HepG2 (cell line): ENCODE measurements at regions not wholly inside any gene's neighbourhood (a gene's known extent, or its start where the extent isn't known, plus 50 kb on each side); places are given as distances from the start of the nearest gene placed in this dataset.

Experiments used
- ATAC-seq: fragments of 200-7000 bp; cut with Tn5 transposase; 3 replicates; pipeline ENCODE4 v1.9.1; 2020; ENCODE audit warnings: mild to moderate bottlenecking, moderate library complexity
- BruUV-seq: library from RNA; stranded (reverse); fragments of 400-500 nt; replicated peaks from 2 replicates; lab custom pipeline; 2021; lab: Mats Ljungman, UMichigan
- CTCF ChIA-PET: fragments of 300-600 bp; formaldehyde crosslinking; extraction: SDS; loops from one replicate; lab custom pipeline; 2021; ENCODE audit warnings: low total read pairs, inconsistent platforms, low intra/inter-chr PET ratio; lab: Yijun Ruan, JAX
- POLR2A ChIA-PET: fragments of 350-600 bp; sonication (Branson Sonifier 250); formaldehyde crosslinking; loops from one replicate; lab custom pipeline; 2020; ENCODE audit warnings: antibody characterized with exemption, inconsistent platforms; lab: Yijun Ruan, JAX
- DNase-seq: peaks from one replicate; pipeline ENCODE4 v3.0.0-alpha.2; 2015; ENCODE audit warnings: low spot score
- FAIRE-seq: peaks from 3 replicates; lab custom pipeline; 2011; peaks lifted over from hg19 to GRCh38; lab: Jason Lieb, UNC
- H2AFZ ChIP-seq: one replicate; pipeline ENCODE4 v1.6.1; 2011; ENCODE audit warnings: low read length, inconsistent platforms
- H3K27ac ChIP-seq: fragments of 300-600 bp; 3 replicates; pipeline ENCODE4 v1.8.0; 2011; ENCODE audit warnings: mixed run types, mild to moderate bottlenecking, mixed read lengths, low read length, inconsistent platforms; ENCODE audit not compliant: insufficient read depth; ENCODE audit errors: extremely low read length
- H3K27me3 ChIP-seq, 2 experiments: fragments of 200-600 bp in 1 of 2; 2 replicates in 1 of 2; 3 replicates in 1 of 2; pipeline versions ENCODE4 v1.6.0 to v1.8.0; 2011; ENCODE audit warnings: low read length in 2 of 2, mild to moderate bottlenecking in 2 of 2, moderate library complexity in 2 of 2, inconsistent platforms in 1 of 2; ENCODE audit not compliant: insufficient read depth in 2 of 2, control insufficient read depth in 1 of 2
- H3K36me3 ChIP-seq, 2 experiments: fragments of 200-600 bp in 1 of 2; replicated peaks in 1 of 2; 2 replicates in 1 of 2; 3 replicates in 1 of 2; pipeline versions ENCODE4 v1.5.1 to v1.8.0; 2011; ENCODE audit warnings: low read length in 2 of 2, inconsistent platforms in 1 of 2; ENCODE audit not compliant: insufficient read depth in 2 of 2, control insufficient read depth in 1 of 2
- H3K4me1 ChIP-seq: 2 replicates; pipeline ENCODE4 v1.5.1; 2012; ENCODE audit warnings: low read length, inconsistent platforms; ENCODE audit not compliant: insufficient read depth
- H3K4me2 ChIP-seq: 2 replicates; pipeline ENCODE4 v1.6.0; 2011; ENCODE audit warnings: low read depth, low read length, inconsistent platforms
- H3K4me3 ChIP-seq, 3 experiments: fragments of 200-600 bp in 1 of 3; sonication (generic), shearing (Covaris generic) in 1 of 3; replicated peaks in 1 of 3; 2 replicates each; pipeline ENCODE4 v1.5.1; 2011 to 2016; ENCODE audit warnings: low read length in 3 of 3, inconsistent platforms in 2 of 3, low read depth in 2 of 3, mild to moderate bottlenecking in 2 of 3, control low read depth in 1 of 3, mixed read lengths in 1 of 3; ENCODE audit not compliant: insufficient read depth in 1 of 3
- H3K79me2 ChIP-seq: one replicate; pipeline ENCODE4 v1.6.1; 2011; ENCODE audit warnings: low read length, inconsistent platforms; ENCODE audit not compliant: insufficient read depth
- H3K9ac ChIP-seq: 2 replicates; pipeline ENCODE4 v1.6.0; 2011; ENCODE audit warnings: mild to moderate bottlenecking, low read depth, low read length, inconsistent platforms; ENCODE audit not compliant: insufficient read depth
- H3K9me3 ChIP-seq: 2 replicates; pipeline ENCODE4 v1.5.1; 2012; ENCODE audit warnings: mild to moderate bottlenecking, low read length
- H4K20me1 ChIP-seq: 2 replicates; pipeline ENCODE4 v1.6.0; 2011; ENCODE audit warnings: inconsistent platforms, mild to moderate bottlenecking, low read length, moderate library complexity; ENCODE audit not compliant: insufficient read depth
- ATF3 ChIP-seq: sonication (generic); formaldehyde crosslinking; IDR thresholded peaks from 2 replicates; pipeline ENCODE4 v1.4.0; 2020; ENCODE audit warnings: missing genetic modification reagents
- FOXK1 ChIP-seq: sonication (generic); formaldehyde crosslinking; IDR thresholded peaks from 2 replicates; pipeline ENCODE4 v1.4.0; 2020; ENCODE audit warnings: low read depth, missing genetic modification reagents, borderline replicate concordance
- MYC ChIP-seq: sonication (generic); formaldehyde crosslinking; IDR thresholded peaks from 2 replicates; pipeline ENCODE4 v1.9.0; 2021; ENCODE audit warnings: missing genetic modification reagents, borderline replicate concordance
- PHF21A ChIP-seq: sonication (generic); formaldehyde crosslinking; IDR thresholded peaks from 2 replicates; pipeline ENCODE4 v1.5.0; 2020; ENCODE audit warnings: mild to moderate bottlenecking, missing genetic modification reagents
- POLR2G ChIP-seq: fragments of 200-400 bp; formaldehyde crosslinking; IDR thresholded peaks from 2 replicates; pipeline ENCODE4 v1.6.1; 2018; ENCODE audit warnings: mild to moderate bottlenecking, low read depth, low read length, moderate library complexity
- PPARG ChIP-seq: conservative IDR thresholded peaks from 2 replicates; pipeline ENCODE4 v1.6.1; 2016; ENCODE audit warnings: missing biosample characterization, missing genetic modification reagents
- RBFOX2 ChIP-seq: fragments of 200-400 bp; formaldehyde crosslinking; IDR thresholded peaks from 2 replicates; pipeline ENCODE4 v1.6.1; 2017; ENCODE audit warnings: low read depth, mild to moderate bottlenecking, low read length
- RBM39 ChIP-seq: fragments of 200-400 bp; formaldehyde crosslinking; IDR thresholded peaks from one replicate; pipeline ENCODE4 v1.6.1; 2018; ENCODE audit warnings: antibody characterized with exemption, mild to moderate bottlenecking, low read depth, low read length; ENCODE audit not compliant: poor library complexity, severe bottlenecking
- TP53 ChIP-seq: sonication (generic); formaldehyde crosslinking; conservative IDR thresholded peaks from 2 replicates; pipeline ENCODE4 v1.4.0; 2020; ENCODE audit warnings: missing genetic modification reagents
- ZMYM2 ChIP-seq: sonication (generic); formaldehyde crosslinking; IDR thresholded peaks from 2 replicates; pipeline ENCODE4 v1.8.0; 2022; ENCODE audit warnings: mild to moderate bottlenecking, missing genetic modification reagents
- ZNF160 ChIP-seq: sonication (generic); formaldehyde crosslinking; IDR thresholded peaks from 2 replicates; pipeline ENCODE4 v1.8.0; 2022; ENCODE audit warnings: mild to moderate bottlenecking, inconsistent platforms, missing genetic modification reagents
- ZNF326 ChIP-seq: sonication (generic); formaldehyde crosslinking; IDR thresholded peaks from 2 replicates; pipeline ENCODE4 v1.4.0; 2020; ENCODE audit warnings: missing genetic modification reagents, borderline replicate concordance
- ZNF558 ChIP-seq: sonication (generic); formaldehyde crosslinking; IDR thresholded peaks from 2 replicates; pipeline ENCODE4 v1.9.0; 2022; ENCODE audit warnings: mild to moderate bottlenecking, missing genetic modification reagents, borderline replicate concordance
- ZNF687 ChIP-seq: sonication (generic); formaldehyde crosslinking; IDR thresholded peaks from 2 replicates; pipeline ENCODE4 v1.5.1; 2020; ENCODE audit warnings: mild to moderate bottlenecking, missing genetic modification reagents, moderate library complexity
- ZNF776 ChIP-seq: sonication (generic); formaldehyde crosslinking; IDR thresholded peaks from 2 replicates; pipeline ENCODE4 v1.4.0; 2020; ENCODE audit warnings: mild to moderate bottlenecking, missing genetic modification reagents
- ZNF784 ChIP-seq: sonication (generic); formaldehyde crosslinking; IDR thresholded peaks from 2 replicates; pipeline ENCODE4 v1.5.1; 2020; ENCODE audit warnings: missing genetic modification reagents, mild to moderate bottlenecking, borderline replicate concordance
- WGBS: methylation state at CpG from one replicate; pipeline ENCODE4 v1.1.6; 2017; ENCODE audit warnings: low lambda C conversion rate; 5-methylcytosine and 5-hydroxymethylcytosine counted together
- in situ Hi-C: cut with HindIII; loops from 2 replicates; pipeline ENCODE4 v1.10.0; 2017; ENCODE audit warnings: low pct_unique_long_range_greater_than_20kb; ENCODE audit not compliant: extremely low pct_ligation_motif_present
- intact Hi-C: fragments of 100-400 bp; cut with micrococcal nuclease; formaldehyde crosslinking; loops from one replicate; pipeline ENCODE4 v1.10.0; 2022; ENCODE audit not compliant: unreplicated experiment

- no peak for TF ChIP-seq ZNF160
- no peak for TF ChIP-seq ZMYM2 (CRISPR knock-in tag)
- no peak for TF ChIP-seq ZNF326 (CRISPR knock-in tag)
- no peak for TF ChIP-seq PHF21A (CRISPR knock-in tag)
- TF ChIP-seq FOXK1 (CRISPR knock-in tag), result no peak
Measured at GRCh38 chr10:130579913-130580312, 443.7 kb downstream of the GLRX3 start (continued).

GRCh38 chr10:130580975-130581374, 444.8 kb downstream of the GLRX3 start:
- Histone ChIP-seq H3K79me2 (no peaks in the 10 kb centered on the region), H3K9me3 (no peaks in the 10 kb centered on the region), H3K4me3 (no peak overlapping the region), H2AFZ (no peak overlapping the region), H3K36me3 (no peaks in the 10 kb centered on the region), H3K27ac (no peak overlapping the region), H4K20me1 (no peaks in the 10 kb centered on the region), H3K4me1 (no peaks in the 10 kb centered on the region), H3K27me3 (peaks cover 2 to 10% of the 10 kb centered on the region in 2 experiments; a peak in 2 of 5 replicates), H3K9ac (no peak overlapping the region), H3K4me2 (no peak overlapping the region)
- no peak for ATAC-seq
- TF ChIP-seq ZNF687 (CRISPR knock-in tag), result no peak
- no peak for TF ChIP-seq ZNF784 (CRISPR knock-in tag)
- TF ChIP-seq ZNF558 (CRISPR knock-in tag), result no peak
- TF ChIP-seq POLR2G, result no peak
- no peak for TF ChIP-seq TP53
- TF ChIP-seq ZNF776 (CRISPR knock-in tag), result no peak
- TF ChIP-seq PPARG (CRISPR knock-in tag), result no peak
- no peak for TF ChIP-seq RBFOX2
- TF ChIP-seq RBM39, result no peak
- no peak for TF ChIP-seq MYC (CRISPR knock-in tag)
- TF ChIP-seq ATF3 (CRISPR knock-in tag), result no peak
- ChIA-PET CTCF (no interaction called here), POLR2A (no interaction called here)
- in situ Hi-C loops, result no loop called here
- no peak for DNase-seq
- intact Hi-C loops, result no loop called here
- BruUV-seq, result no TSS peak
- FAIRE-seq, result no peak
- 0% methylated on average over 2 of the region's 5 CpGs for WGBS
